ENCODE measurements at regions not wholly inside any gene's neighbourhood (a gene's known extent, or its start where the extent isn't known, plus 50 kb on each side); places are given as distances from the start of the nearest gene placed in this dataset.

GRCh38 chr2:172348555-172349288, 78.7 kb upstream of the ITGA6 start:
- H3K4me1 ChIP-seq (ENCODE audit: control insufficient read depth, low read length): no peaks in the 10 kb centered on the region
- no peaks in the 10 kb centered on the region for H3K9me3 ChIP-seq (ENCODE audit: control insufficient read depth, insufficient read depth, low read length)
- no peaks in the 10 kb centered on the region for H3K9me2 ChIP-seq (replicated peaks; ENCODE audit: control insufficient read depth, low read length)
- no peak overlapping the region for H3K27ac ChIP-seq (ENCODE audit: low read depth, low read length)
- H3K4me2 ChIP-seq (ENCODE audit: low read length): no peak overlapping the region
- H3K36me3 ChIP-seq (ENCODE audit: control insufficient read depth, low read length): no peaks in the 10 kb centered on the region
- no peak for TF ChIP-seq CTCF (IDR thresholded peaks at IDR 0.05; ENCODE audit: low read depth, low read length, poor library complexity, severe bottlenecking)
- TF ChIP-seq EZH2phosphoT487 (IDR thresholded peaks at IDR 0.05; ENCODE audit: borderline replicate concordance, low read length): no peak
- no peaks in the 10 kb centered on the region for H4K20me1 ChIP-seq (ENCODE audit: control insufficient read depth, insufficient read depth, low read depth, low read length)
- no peak overlapping the region for H3K4me3 ChIP-seq (ENCODE audit: low read length)
- peaks cover 11% of the 10 kb centered on the region for H3K27me3 ChIP-seq (ENCODE audit: control insufficient read depth, low read length)
- H3K79me2 ChIP-seq (ENCODE audit: control insufficient read depth, low read length): no peaks in the 10 kb centered on the region
- H3F3A ChIP-seq (ENCODE audit: control insufficient read depth, insufficient read depth): no peaks in the 10 kb centered on the region

- H3F3A ChIP-seq (ENCODE audit: control insufficient read depth, insufficient read depth): no peaks in the 10 kb centered on the region
- no peak overlapping the region for H3K4me3 ChIP-seq (ENCODE audit: low read length)
- H3K4me2 ChIP-seq (ENCODE audit: low read length): no peak overlapping the region
- TF ChIP-seq EZH2phosphoT487 (IDR thresholded peaks at IDR 0.05; ENCODE audit: borderline replicate concordance, low read length) (no peak), CTCF (IDR thresholded peaks at IDR 0.05; ENCODE audit: low read depth, low read length, poor library complexity, severe bottlenecking) (no peak)
- no peaks in the 10 kb centered on the region for H3K9me3 ChIP-seq (ENCODE audit: control insufficient read depth, insufficient read depth, low read length)
- H4K20me1 ChIP-seq (ENCODE audit: control insufficient read depth, insufficient read depth, low read depth, low read length): no peaks in the 10 kb centered on the region
- H3K9me2 ChIP-seq (replicated peaks; ENCODE audit: control insufficient read depth, low read length): no peaks in the 10 kb centered on the region
- H3K4me1 ChIP-seq (ENCODE audit: control insufficient read depth, low read length): no peaks in the 10 kb centered on the region
- no peaks in the 10 kb centered on the region for H3K36me3 ChIP-seq (ENCODE audit: control insufficient read depth, low read length)
- H3K27ac ChIP-seq (ENCODE audit: low read depth, low read length): no peak overlapping the region
- H3K27me3 ChIP-seq (ENCODE audit: control insufficient read depth, low read length): peaks cover 9% of the 10 kb centered on the region
- H3K79me2 ChIP-seq (ENCODE audit: control insufficient read depth, low read length): no peaks in the 10 kb centered on the region
Observed at GRCh38 chr2:172350839-172351479, 76.4 kb upstream of the ITGA6 start.

GRCh38 chr2:172351586-172351985, 75.8 kb upstream of the ITGA6 start:
- Histone ChIP-seq H3K4me2 (ENCODE audit: low read length) (no peak overlapping the region), H3K27ac (ENCODE audit: low read depth, low read length) (no peak overlapping the region), H4K20me1 (ENCODE audit: control insufficient read depth, insufficient read depth, low read depth, low read length) (no peaks in the 10 kb centered on the region), H3K4me3 (ENCODE audit: low read length) (no peak overlapping the region), H3K79me2 (ENCODE audit: control insufficient read depth, low read length) (no peaks in the 10 kb centered on the region), H3K36me3 (ENCODE audit: control insufficient read depth, low read length) (no peaks in the 10 kb centered on the region), H3K4me1 (ENCODE audit: control insufficient read depth, low read length) (no peaks in the 10 kb centered on the region), H3K27me3 (ENCODE audit: control insufficient read depth, low read length) (peaks cover 9% of the 10 kb centered on the region), H3K9me3 (ENCODE audit: control insufficient read depth, insufficient read depth, low read length) (no peaks in the 10 kb centered on the region), H3K9me2 (replicated peaks; ENCODE audit: control insufficient read depth, low read length) (no peaks in the 10 kb centered on the region), H3F3A (ENCODE audit: control insufficient read depth, insufficient read depth) (no peaks in the 10 kb centered on the region)
- TF ChIP-seq CTCF (IDR thresholded peaks at IDR 0.05; ENCODE audit: low read depth, low read length, poor library complexity, severe bottlenecking): no peak
- no peak for TF ChIP-seq EZH2phosphoT487 (IDR thresholded peaks at IDR 0.05; ENCODE audit: borderline replicate concordance, low read length)
